ENCODE measurements at regions not wholly inside any gene's neighbourhood (a gene's known extent, or its start where the extent isn't known, plus 50 kb on each side); places are given as distances from the start of the nearest gene placed in this dataset.

- TF ChIP-seq ATF5 (CRISPR knock-in tag; IDR thresholded peaks at IDR 0.05; ENCODE audit: low read depth) (no peak), TFE3 (CRISPR knock-in tag; IDR thresholded peaks at IDR 0.05) (no peak)
Measured at GRCh38 chr2:13332060-13332459, 615.3 kb downstream of the TRIB2 start.

All from HepG2 (cell line).